ENCODE measurements at regions not wholly inside any gene's neighbourhood (a gene's known extent, or its start where the extent isn't known, plus 50 kb on each side); places are given as distances from the start of the nearest gene placed in this dataset.

DNA sequence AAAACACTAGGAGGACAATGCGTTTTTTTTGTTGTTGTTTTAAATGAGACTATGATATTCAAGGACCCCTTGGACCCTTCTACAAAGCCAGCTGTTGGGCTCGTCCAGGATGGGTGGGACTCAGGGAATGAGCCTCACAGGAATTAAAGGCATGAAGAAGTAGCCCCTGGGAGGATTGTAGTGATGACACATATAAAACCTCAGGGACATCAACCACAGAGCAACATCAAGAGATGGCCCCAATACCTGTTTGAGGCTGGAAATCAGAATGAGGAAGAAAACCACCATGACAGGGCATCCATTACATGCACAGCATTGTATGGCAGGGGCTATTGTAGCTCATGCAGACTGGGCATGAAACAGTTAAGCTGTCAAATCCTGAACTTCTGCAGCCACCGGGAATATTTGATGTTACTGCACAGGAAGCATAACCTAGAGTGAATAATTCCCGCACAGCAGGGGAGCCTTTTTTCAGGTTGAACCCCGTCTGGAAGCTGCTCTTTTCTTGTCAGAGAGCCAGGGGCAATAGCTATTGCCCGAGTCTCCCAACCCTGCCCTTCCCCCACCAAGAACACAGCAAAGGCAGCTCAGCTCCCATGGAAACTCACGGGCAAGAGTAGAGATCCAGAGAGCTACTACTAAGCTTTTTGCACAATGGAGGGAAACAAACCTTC is 140.2 kb upstream of the FGGY start:
- DNase-seq, result no peak

DNA sequence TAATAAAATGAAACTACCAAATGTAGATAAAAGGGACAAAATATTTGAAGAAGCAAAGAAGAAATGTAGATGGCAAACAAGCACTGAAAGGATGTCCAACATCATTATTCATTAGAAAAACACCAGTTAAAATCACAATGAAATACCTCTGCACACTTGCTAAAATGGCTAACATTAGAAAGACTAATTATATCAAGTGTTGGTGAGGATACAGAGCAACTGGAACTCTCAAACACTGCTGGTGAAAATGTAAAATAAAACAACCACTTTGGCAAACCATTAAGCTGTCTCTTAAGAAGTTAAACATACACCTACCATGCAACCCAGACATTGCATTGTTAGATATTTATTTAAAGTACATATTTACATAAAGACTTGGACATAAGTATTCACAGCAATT is 138.6 kb upstream of the FGGY start:
- no peak for DNase-seq

DNA sequence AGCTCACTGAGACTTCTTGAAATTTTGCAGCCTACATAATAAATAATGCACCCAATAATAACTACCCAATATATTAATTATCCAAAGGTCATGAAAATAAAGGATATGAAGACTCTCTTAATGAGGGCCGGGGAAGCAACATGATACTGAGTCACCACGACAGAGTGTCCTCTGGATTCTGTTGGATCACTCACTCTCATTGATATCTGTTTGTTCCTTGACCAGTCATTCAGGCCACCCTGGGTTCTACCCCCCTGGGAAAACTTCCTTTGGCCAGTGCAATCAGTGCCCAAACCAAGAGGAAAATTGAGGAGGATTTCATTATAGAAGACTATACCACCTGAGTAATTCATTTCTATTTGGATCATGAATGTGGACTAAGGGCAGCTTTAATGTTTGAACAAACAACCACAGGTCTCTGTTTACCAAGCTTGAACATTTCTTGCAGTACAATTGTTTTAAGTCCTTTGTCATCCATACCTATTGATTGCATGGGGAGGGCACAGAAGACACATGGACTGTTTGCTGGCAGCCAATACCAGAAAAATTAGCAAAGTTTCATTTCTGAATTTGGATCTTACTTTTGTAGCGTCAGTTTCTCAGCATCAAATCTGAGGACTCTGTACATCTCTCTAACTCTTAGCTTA is 137.2 kb upstream of the FGGY start:
- DNase-seq, result no peak

DNA sequence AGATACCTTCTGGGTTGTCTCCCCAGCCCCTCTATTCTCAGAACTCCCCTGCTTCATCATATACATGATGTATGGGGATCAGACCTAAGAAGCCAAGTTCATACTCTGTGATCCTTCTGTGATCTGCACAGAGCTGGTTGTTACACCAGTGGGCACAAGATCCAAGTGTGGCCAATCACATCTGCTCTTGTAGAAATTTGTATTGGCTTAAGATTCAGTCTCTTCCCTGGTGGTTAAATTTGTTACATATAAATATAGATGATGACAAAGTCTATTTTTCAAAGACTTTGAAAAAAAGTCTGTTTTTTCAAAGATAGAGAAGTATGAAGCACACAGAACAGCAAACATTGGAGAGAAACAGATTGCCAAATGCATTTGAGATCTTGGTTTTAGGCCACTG is 135.8 kb upstream of the FGGY start:
- no peak for DNase-seq

DNA sequence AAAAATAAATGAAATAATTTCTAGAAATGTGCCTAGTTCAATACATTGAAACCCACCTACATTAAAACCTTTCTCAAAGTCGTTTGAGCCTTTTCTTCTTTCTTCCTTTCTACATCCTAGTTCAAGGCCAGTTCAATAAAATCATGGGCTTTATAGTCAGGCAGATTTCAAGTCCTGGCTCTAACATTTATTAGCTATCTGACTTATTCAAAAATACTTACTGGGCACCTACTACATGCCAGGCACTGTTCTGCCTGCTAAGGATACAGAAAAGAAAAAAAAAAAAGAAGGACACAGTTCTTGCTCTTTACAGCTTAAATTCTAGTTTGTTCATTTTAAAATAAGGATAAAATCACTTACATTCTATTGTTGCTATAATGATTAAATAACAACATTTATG is 134.2 kb upstream of the FGGY start:
- DNase-seq, result no peak

DNA sequence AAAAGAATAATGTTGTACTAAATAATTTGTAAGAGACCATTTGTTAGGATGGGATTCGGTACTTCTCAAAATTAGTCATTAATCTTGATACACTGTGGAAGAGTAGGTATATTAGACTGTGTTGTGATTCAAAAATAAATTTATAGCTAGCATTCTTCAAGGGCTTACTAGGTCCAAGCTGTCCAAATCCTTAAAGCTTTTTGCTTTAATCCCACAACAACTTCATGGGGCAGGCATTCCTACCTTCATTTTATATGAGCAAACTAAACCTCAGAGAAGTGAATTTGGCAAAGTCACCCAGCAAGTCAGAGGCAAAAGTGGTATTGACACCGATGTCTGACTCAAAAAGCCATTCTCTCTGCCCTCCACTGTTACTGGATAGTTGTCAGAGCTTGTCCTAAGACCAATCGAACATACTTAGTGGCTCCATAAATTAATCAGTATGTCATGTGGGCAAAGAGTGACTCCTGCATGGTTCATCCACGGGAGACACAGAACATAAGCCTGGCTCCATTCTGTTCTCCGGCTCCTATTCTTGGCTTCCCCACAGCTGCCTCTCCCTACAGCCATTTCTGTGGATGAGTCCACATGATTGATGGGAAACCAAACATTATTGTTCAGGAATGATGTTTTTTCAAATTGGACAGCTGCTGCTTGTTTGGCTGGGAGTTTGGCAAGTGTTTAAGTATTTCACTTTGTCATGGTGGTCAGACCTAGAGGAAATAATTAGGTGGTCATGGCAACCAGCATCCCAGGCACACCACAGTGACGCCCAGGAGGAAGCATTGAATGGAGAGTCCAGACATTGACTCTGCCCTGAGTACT is 133.4 kb upstream of the FGGY start:
- peak; percentile 41 for DNase-seq

DNA sequence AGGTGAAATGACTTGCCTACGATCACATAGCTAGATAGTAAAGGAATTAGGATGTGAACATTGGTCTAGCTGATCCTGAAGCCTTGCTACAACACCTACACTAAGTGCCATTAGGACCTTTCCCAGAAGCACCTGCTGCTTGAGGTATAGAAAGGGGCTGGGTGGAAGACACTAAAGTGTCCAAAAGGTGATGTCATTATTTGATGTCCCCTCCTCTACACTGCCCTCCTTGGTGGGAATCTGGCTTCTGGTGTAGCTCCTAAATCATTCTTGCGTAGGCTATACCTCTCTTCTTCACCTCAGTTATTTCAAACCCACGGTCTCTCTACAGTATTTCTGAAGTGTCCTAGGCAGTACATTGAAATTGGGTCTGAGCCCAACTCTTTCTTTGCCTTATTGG is 132.5 kb upstream of the FGGY start:
- no peak for DNase-seq

DNA sequence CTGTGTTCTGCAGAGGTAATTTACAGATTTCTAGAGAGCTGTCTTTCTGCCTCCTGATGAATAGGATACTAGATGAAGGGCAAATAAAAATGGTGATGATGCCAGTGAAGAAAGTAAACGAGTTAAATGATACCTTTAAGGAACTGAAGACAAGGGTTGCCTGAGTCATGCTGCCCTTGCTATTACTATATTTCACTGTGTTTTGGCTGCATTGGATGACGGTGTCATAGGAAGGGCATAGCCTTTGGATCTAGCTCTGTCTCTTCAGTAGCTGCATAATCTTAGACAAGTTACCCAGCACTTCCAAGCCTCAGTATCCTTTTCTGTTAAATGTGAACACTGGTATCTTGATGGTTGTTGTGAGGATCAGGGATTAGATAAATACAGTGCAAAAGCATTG is 131.5 kb upstream of the FGGY start:
- DNase-seq, result no peak

DNA sequence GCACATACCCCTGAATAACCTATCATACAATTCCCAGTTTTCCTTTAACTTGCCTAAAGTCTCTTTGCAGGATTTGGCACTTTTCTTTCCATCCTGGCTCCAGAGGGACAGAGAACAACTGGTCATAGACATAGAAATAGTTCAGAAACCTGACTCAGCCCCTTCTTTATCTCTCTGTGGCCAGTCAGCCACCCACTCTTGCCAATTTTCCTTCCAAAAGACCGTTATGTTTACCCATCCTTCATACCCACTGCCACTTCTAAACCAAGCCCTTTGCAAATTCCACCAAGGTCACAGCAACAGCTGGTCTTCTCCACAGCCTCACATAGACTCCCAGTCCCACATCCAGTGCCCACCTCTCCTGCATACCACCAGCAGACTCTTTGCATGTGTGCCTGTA is 127.2 kb upstream of the FGGY start:
- no peak for DNase-seq

DNA sequence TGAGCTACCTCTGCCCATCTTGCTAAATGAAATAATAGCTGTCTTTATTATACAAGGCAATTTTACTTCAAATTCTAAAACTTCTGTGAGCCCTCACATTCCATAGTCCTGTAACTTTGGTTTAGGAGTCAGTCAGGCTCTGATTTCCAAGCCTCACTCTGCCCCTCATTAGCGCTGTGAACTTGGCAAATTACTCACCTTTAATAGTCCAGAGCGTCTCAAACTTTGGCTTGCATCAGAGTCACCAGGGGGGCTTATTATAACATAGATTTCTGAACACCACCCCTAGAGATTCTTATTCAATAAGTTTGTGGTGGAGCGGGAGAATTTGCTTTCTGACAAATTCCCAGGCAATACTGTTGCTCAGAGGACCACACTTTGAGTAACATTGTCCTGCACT is 126.2 kb upstream of the FGGY start:
- no peak for DNase-seq

DNA sequence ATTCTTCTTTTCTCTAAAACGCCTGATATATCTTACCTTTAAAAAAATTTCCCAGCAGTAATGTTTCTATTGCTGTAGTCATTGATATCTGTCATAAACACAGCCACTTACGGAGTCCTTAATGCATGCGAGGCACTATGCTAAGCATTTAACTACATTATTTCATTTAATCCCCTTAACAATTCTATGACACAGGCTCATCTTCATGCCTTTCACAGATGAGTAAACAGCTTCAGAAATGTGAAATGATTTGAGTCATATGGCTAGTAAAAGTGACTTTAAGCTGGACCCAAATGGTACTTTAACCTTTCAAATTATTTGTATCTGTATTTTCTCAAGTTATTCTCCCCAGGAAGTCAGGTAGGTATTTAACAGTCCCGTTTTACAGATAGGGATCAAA is 125.1 kb upstream of the FGGY start:
- no peak for DNase-seq

DNA sequence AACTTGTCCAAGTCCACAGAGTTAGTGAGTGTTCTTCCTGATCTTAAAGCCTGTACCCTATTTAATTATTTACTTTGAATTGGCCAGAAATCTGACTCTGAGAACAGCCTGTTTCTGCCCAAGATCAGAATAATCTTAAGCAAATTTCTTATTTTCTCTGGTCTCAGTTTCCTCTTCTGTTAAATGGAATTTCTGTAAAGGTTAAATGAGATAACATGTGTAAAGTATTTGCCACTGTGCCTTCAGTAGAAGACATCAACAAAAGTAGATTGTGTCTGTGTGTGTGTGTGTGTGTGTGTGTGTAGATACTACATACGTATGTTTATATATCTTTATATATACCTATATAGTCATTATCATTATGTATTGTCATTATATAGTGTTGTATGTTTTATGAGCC is 124.2 kb upstream of the FGGY start:
- DNase-seq, result no peak

DNA sequence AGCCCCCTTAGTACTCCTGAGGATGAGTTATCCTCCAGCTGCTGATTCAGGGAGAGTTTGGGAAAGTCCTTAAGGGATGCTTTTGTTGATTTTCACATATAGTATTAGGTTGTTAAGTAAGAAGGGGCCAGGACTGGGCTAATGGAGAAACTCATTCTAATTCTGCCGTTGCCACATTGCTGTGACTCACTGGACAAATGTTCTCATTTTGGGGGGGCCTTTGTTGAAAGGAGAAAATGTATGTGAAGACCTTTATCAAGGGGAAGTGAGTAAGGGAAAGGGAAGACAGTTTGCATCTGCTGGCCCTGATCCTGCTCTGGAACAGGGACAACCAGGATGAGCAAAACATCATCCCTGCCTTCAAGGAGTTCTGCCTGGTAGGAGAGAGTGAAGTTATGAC is 123.2 kb upstream of the FGGY start:
- DNase-seq, result no peak

DNA sequence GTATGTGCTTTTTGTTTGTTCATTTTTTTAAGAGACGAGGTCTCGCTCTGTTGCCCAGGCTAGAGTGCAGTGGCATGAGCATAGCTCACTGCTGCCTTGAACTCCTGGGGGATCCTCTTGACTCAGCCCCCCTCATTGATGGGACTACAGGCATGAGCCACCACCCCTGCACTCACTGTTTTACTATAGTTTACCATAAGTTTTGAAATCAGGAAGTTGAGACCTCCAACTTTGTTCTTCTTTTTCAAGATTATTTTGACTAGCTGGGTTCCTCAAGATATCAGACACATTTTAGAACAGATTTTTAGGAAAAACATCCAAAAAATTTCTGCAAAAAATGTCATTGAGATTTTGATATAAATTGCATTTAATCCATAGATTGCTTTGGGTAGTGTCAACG is 120.4 kb upstream of the FGGY start:
- DNase-seq, result no peak

DNA sequence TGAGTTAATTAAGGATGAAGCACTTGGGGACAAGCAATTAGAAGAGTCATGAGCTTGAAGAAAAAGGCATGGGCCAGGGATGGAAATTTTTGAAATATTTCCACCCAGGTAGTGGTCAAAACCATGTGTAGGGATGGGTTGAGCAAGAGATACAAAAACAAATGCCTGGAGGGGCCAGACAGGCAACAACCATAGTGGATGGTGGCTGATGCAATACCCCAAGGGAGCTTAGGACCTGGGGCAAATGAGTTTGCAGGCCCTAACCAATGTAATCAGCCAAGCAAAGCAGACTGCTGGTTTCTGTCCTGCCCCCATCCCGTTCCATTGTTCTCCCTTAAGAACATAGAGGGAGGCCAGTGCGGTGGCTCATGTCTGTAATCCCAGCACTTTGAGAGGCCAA is 119.1 kb upstream of the FGGY start:
- no peak for DNase-seq

DNA sequence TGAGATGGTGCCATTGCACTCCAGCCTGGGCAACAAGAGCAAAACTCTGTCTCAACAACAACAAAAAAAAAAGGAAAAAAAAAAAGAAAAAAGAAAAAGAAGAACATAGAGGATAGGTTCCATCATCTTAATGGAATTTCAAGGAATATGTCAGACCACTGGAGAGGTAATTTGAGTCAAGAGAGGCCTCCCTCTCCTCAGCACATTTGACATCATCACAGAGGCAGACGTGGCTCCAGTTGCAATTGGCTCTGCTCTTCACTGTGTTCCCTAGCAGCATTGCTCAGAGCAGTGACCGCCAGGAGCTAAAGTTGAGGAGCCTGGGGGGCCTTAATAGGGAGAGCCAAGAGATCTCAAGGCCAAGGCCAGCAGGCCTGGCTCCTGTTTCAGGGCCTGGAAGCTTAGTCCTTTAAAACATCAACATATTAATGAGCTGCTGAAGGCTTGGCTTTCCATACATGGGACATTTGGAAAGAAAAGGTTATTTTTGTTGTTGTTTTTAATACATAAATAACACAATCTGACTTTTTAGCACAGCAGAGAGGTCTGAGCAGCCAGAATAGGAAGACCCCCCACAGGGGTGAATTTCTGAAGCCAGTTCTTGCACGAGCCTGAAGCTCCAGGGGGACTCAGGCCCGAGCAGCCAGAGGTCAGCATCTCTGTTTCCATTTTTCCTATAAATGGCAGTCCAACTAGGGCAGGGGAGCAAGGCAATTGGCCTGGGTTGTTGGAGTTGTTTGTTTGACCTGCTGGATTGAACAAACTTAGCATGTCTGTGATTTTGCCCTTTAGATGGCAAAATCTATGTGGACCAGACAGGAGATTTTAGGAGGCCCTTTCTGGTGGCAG is 118.3 kb upstream of the FGGY start:
- DNase-seq, result peak; percentile 91

DNA sequence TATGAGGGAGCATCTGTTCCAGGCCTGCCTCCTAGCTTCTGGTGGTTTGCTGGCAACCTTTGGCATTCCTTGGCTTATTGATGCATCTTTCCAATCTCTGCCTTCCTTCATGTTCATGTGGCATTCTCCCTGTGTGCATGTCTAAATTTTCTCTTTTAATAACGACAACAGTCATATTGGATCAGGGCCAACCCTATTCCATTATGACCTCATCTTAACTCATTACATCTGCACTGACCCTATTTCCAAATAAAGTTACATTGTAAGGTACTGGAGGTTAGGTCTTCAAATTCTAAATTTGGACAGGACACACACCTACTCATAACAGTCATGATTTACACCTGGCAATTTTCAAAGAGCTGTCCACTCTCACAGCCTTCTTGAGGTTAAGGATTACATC is 117.2 kb upstream of the FGGY start:
- no peak for DNase-seq

DNA sequence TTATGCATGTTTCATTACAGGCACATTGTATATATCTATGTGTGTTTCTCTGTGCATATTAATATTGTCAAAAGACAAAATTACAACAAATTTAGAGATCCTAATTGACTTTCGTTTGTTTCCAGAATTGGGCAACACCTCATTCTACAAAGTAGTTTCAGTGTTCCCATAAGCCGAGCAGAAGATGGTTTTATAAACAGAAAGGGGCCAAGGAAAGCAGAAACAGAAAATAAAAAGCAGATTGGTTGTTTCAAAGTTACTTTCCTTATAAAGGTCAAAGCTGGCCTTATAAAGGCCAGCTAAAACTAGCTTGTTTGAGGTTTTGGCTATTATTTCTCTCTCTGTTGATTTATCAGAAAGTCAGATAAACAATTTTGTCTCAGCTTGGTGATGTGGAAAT is 116.2 kb upstream of the FGGY start:
- DNase-seq, result no peak

DNA sequence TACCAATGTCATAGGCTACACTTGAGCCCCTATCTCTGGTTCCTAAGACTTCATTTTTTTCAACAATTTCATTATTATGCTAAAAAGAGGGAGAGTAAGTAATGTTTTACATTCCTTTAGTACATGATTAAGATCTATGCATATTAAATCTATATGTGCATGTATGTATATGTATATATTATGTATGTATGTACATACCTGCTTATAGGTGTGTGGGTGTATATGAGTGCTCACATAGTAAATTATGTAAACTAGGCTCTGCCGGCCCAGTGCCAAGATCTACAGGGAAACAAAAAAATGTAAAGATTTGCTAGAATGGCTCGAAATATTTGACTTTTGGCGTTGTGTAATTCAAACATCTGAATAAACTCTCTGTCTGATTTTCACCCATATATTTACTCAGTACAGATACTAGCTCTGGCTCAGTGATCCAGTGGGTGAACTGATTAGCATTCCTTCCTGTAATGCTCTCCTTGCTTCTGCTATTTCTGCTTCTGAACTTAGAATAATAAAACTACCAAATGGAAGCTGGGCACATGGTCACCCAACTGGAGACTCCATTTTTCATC is 113.1 kb upstream of the FGGY start:
- DNase-seq, result no peak

DNA sequence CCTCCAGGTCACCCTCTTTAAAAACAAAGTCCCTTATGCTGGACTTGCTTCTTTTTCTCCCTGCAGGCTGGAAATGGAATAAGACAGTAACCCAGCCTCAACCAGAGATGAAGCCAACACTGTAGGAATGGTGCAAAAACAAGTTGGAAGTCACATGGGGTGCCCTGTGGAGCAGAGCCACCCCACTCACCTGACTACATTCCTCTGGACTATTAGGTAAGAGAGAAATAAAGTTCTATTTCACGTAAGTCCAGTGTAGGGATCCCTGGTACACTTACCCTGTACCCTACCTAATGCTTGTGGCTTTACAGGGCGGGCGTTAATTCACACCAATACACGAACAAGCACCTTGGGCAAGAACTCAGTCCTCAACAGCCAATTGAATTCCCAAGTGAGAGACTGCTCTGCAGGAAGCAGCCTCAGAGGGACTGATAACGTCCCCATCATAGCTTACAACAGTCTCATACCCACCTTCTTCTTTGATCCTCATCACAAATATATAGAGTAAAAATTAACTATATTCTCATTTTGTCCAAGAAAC is 112.5 kb upstream of the FGGY start:
- DNase-seq, result no peak

DNA sequence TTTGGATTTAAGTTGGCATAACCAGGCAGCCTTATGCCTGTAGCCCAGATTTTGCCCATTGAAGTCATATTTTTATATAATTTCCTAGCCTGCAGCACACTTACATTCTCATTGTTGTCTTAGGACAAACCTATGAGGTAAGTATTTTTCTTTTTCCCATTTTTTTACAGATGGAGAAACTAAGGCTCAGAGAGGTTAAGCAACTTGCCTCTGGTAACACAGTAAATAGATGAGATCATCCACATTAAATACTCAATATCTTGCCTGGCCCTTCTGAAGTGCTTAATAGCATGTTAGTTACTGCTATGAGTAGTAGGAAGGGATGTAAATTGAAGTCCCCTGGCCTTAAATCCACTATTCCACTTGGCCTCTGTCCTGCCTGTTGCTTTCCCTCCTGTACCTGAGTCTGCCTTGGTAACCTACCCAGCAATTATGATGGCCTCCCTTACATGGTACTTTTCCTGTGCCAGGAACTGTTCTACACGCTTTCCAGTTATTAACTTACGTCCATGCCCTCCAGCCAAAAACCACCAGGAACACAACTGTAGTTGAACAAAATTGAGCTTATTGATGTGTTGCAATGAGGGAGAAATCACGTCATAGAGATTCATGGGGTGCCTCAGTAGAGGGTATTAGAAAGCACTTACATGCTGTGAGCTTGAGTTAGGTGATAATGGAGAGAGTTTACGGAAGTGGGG is 111.6 kb upstream of the FGGY start:
- no peak for DNase-seq

DNA sequence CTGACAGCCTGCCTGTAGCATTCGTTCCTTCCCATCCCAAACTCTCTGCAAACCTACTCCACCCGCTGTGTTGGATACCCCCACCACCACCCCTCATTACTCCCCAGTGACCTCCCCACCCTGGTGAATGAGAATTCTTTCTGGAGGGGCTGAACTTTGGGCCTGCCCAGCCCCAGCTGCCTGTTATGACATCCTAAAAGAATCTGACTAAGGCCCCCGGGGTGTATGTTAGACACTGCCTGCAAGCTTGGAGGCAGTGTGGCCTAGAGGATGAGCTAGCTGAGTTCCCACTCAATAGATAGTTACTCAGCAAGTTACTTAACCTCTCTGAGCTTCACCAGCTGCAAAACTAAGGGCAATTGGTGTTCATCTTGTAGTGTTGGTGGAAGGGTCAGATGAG is 110.2 kb upstream of the FGGY start:
- DNase-seq, result peak; percentile 65
